Naive thymus-derived CD4-positive, alpha-beta T cell (primary cell): ENCODE measurements at regions not wholly inside any gene's neighbourhood (a gene's known extent, or its start where the extent isn't known, plus 50 kb on each side); places are given as distances from the start of the nearest gene placed in this dataset.

Source experiments
- ATAC-seq: fragments of 150-1000 bp; cut with Tn5 transposase; 2 replicates; pipeline ENCODE4 v1.10.0; 2021; ENCODE audit warnings: mild to moderate bottlenecking, moderate library complexity
- CTCF ChIA-PET: fragments of 350-600 bp; sonication (Branson Sonifier 250); formaldehyde crosslinking; loops from one replicate; lab custom pipeline; 2021; ENCODE audit warnings: antibody characterized with exemption; lab: Charles Lee
- POLR2A ChIA-PET: fragments of 350-600 bp; sonication (Branson Sonifier 250); formaldehyde crosslinking; loops from one replicate; lab custom pipeline; 2021; ENCODE audit warnings: antibody characterized with exemption, inconsistent platforms; lab: Charles Lee
- DNase-seq, 9 donors: peaks; one replicate each; pipeline versions ENCODE4 v3.0.0 to v3.0.0-alpha.2; 2020 to 2022; ENCODE audit warnings: mixed read lengths in 1 of 9
- H3K27ac ChIP-seq: one replicate; pipeline ENCODE4 v1.7.0; 2013; ENCODE audit warnings: mild to moderate bottlenecking, low read depth, low read length, moderate library complexity
- H3K27me3 ChIP-seq, 2 donors: one replicate each; pipeline ENCODE4 v1.7.0; 2013; ENCODE audit warnings: low read length in 2 of 2, mild to moderate bottlenecking in 2 of 2, moderate library complexity in 2 of 2; ENCODE audit not compliant: control insufficient read depth in 2 of 2, insufficient read depth in 2 of 2
- H3K36me3 ChIP-seq, 3 experiments: 1 replicate in 2 of 3; 2 replicates in 1 of 3; pipeline ENCODE4 v1.7.0; 2013; ENCODE audit warnings: low read length in 3 of 3, mild to moderate bottlenecking in 3 of 3, moderate library complexity in 1 of 3; ENCODE audit not compliant: insufficient read depth in 3 of 3, control insufficient read depth in 2 of 3
- H3K4me1 ChIP-seq, 2 donors: one replicate each; pipeline ENCODE4 v1.7.0; 2013; ENCODE audit warnings: low read length in 2 of 2, mild to moderate bottlenecking in 2 of 2, moderate library complexity in 1 of 2; ENCODE audit not compliant: control insufficient read depth in 2 of 2, insufficient read depth in 2 of 2
- H3K4me3 ChIP-seq: 2 replicates; pipeline ENCODE4 v1.7.0; 2013; ENCODE audit warnings: mild to moderate bottlenecking, low read length
- H3K9me3 ChIP-seq, 3 experiments: 1 replicate in 2 of 3; 2 replicates in 1 of 3; pipeline ENCODE4 v1.7.0; 2013; ENCODE audit warnings: low read length in 3 of 3; ENCODE audit not compliant: control insufficient read depth in 2 of 3
- H3K27ac Mint-ChIP-seq, 9 donors: one replicate each; pipeline ENCODE4 v1.8.0; 2020 to 2022; ENCODE audit warnings: mixed read lengths in 9 of 9, mild to moderate bottlenecking in 8 of 9, moderate library complexity in 5 of 9, inconsistent platforms in 2 of 9
- H3K27me3 Mint-ChIP-seq, 5 donors: one replicate each; pipeline ENCODE4 v1.8.0; 2021 to 2022; ENCODE audit warnings: mixed read lengths in 5 of 5, mild to moderate bottlenecking in 1 of 5
- H3K36me3 Mint-ChIP-seq, 5 donors: one replicate each; pipeline ENCODE4 v1.8.0; 2020 to 2022; ENCODE audit warnings: mixed read lengths in 5 of 5, mild to moderate bottlenecking in 3 of 5, inconsistent platforms in 1 of 5
- H3K4me1 Mint-ChIP-seq, 7 donors: one replicate each; pipeline ENCODE4 v1.8.0; 2020 to 2022; ENCODE audit warnings: mixed read lengths in 7 of 7, mild to moderate bottlenecking in 3 of 7, inconsistent platforms in 1 of 7
- H3K4me3 Mint-ChIP-seq, 10 donors: one replicate each; pipeline ENCODE4 v1.8.0; 2020 to 2022; ENCODE audit warnings: mild to moderate bottlenecking in 10 of 10, mixed read lengths in 10 of 10, moderate library complexity in 6 of 10, inconsistent platforms in 2 of 10
- H3K9me3 Mint-ChIP-seq, 11 donors: one replicate each; pipeline ENCODE4 v1.8.0; 2020 to 2022; ENCODE audit warnings: mixed read lengths in 11 of 11, mild to moderate bottlenecking in 4 of 11, inconsistent platforms in 1 of 11, moderate library complexity in 1 of 11
- intact Hi-C, 2 donors: fragments of 100-400 bp; cut with micrococcal nuclease; formaldehyde crosslinking; loops; one replicate each; pipeline ENCODE4 v1.15.1; 2023

- H3K36me3 Mint-ChIP-seq, result no peaks in the 10 kb centered on the region
- H3K27ac Mint-ChIP-seq, result no peak overlapping the region
- DNase-seq (no peak), ATAC-seq (no peak)
- ChIA-PET CTCF (no interaction called here), POLR2A (no interaction called here)
- Histone ChIP-seq H3K4me1 (no peaks in the 10 kb centered on the region), H3K9me3 (no peaks in the 10 kb centered on the region), H3K36me3 (no peaks in the 10 kb centered on the region), H3K27ac (no peak overlapping the region), H3K4me3 (no peak overlapping the region), H3K27me3 (no peaks in the 10 kb centered on the region)
- H3K27me3 Mint-ChIP-seq, result no peaks in the 10 kb centered on the region
- no peak overlapping the region for H3K4me3 Mint-ChIP-seq
- H3K4me1 Mint-ChIP-seq, result peaks cover 0 to 7% (median 3%) of the 10 kb centered on the region in 7 donors
- peaks cover 0 to 4% (median 0%) of the 10 kb centered on the region in 11 donors for H3K9me3 Mint-ChIP-seq
- intact Hi-C loops, result no loop called here
Measured at GRCh38 chr10:81680359-81680758, 194.6 kb upstream of the NRG3 start.

GRCh38 chr10:81688459-81688858, 186.5 kb upstream of the NRG3 start:
- no peaks in the 10 kb centered on the region for H3K27me3 ChIP-seq
- H3K27ac ChIP-seq, result no peak overlapping the region
- ATAC-seq, result no peak
- no peak for DNase-seq
- Mint-ChIP-seq H3K27me3 (no peaks in the 10 kb centered on the region), H3K27ac (no peak overlapping the region), H3K9me3 (peaks cover 0 to 23% (median 0%) of the 10 kb centered on the region in 11 donors), H3K36me3 (no peaks in the 10 kb centered on the region), H3K4me3 (no peak overlapping the region), H3K4me1 (peaks cover 0 to 4% (median 0%) of the 10 kb centered on the region in 7 donors)
- H3K4me3 ChIP-seq, result no peak overlapping the region
- no peaks in the 10 kb centered on the region for H3K9me3 ChIP-seq
- CTCF ChIA-PET, result no interaction called here
- intact Hi-C loops, result no loop called here
- POLR2A ChIA-PET, result no interaction called here
- H3K4me1 ChIP-seq, result no peaks in the 10 kb centered on the region
- no peaks in the 10 kb centered on the region for H3K36me3 ChIP-seq

DNA sequence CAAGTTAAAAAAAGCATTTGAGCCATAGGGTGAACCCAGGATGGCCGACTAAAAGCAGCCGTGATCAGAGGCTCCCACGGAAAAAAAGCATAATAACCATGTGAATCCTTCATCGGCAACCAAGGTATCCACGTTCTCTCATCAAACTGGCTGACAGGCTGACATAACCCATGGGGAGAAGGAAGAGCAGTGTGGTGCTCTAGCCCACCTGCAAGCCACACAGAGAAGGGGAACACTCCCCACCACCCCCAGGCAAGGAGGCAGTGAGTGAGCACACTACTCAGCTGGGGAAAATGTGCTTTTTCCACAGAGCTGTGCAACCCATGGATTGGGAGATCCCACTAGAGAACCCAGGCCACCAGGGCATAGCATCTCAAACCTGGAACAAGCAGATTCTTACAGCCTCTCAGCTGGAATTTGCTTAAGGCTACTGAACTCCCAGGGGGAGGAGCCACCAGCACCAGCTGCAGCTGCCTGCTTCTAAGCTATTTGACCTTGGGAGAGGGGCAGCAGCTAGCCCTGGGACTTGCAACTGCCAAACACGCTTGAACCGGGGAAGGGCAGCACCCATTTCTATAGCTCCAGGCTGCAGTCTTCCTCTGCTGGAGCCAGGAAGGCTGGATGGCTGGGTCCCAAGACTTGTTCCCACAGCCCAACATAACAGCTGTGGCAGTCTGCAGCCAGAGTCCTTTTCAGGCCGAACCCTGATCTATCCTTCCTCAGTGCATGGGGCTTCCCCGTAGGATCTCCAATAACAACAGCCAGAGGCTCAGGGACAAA, 178.2 kb upstream of the NRG3 start:
- peaks cover 0 to 19% (median 0%) of the 10 kb centered on the region in 7 donors for H3K4me1 Mint-ChIP-seq
- no peaks in the 10 kb centered on the region for H3K36me3 ChIP-seq

GRCh38 chr10:81704596-81704995, 170.4 kb upstream of the NRG3 start:
- peaks cover 0 to 10% (median 0%) of the 10 kb centered on the region in 5 donors for H3K27me3 Mint-ChIP-seq
- Histone ChIP-seq H3K36me3 (no peaks in the 10 kb centered on the region), H3K4me1 (no peaks in the 10 kb centered on the region), H3K27me3 (no peaks in the 10 kb centered on the region), H3K9me3 (no peaks in the 10 kb centered on the region), H3K27ac (no peak overlapping the region), H3K4me3 (no peak overlapping the region)
- ChIA-PET CTCF (no interaction called here), POLR2A (no interaction called here)
- H3K4me1 Mint-ChIP-seq, result peaks cover 2 to 27% (median 9%) of the 10 kb centered on the region in 7 donors
- intact Hi-C loops, result no loop called here
- H3K36me3 Mint-ChIP-seq, result peaks cover 0 to 3% (median 0%) of the 10 kb centered on the region in 5 donors
- no peak overlapping the region for H3K4me3 Mint-ChIP-seq
- peaks cover 0 to 13% (median 6%) of the 10 kb centered on the region in 11 donors for H3K9me3 Mint-ChIP-seq
- H3K27ac Mint-ChIP-seq, result no peak overlapping the region
- no peak for DNase-seq
- no peak for ATAC-seq

More for the DNA sequence above, 178.2 kb upstream of the NRG3 start:
- ChIA-PET POLR2A (no interaction called here), CTCF (no interaction called here)
- Mint-ChIP-seq H3K27ac (no peak overlapping the region), H3K36me3 (peaks cover 0 to 10% (median 3%) of the 10 kb centered on the region in 5 donors), H3K4me3 (no peak overlapping the region), H3K9me3 (peaks cover 5 to 37% (median 16%) of the 10 kb centered on the region in 11 donors), H3K27me3 (no peaks in the 10 kb centered on the region)
- Histone ChIP-seq H3K4me3 (no peak overlapping the region), H3K4me1 (no peaks in the 10 kb centered on the region), H3K9me3 (no peaks in the 10 kb centered on the region), H3K27me3 (no peaks in the 10 kb centered on the region), H3K27ac (no peak overlapping the region)
- intact Hi-C loops, result no loop called here
- ATAC-seq, result no peak
- DNase-seq, result no peak

DNA sequence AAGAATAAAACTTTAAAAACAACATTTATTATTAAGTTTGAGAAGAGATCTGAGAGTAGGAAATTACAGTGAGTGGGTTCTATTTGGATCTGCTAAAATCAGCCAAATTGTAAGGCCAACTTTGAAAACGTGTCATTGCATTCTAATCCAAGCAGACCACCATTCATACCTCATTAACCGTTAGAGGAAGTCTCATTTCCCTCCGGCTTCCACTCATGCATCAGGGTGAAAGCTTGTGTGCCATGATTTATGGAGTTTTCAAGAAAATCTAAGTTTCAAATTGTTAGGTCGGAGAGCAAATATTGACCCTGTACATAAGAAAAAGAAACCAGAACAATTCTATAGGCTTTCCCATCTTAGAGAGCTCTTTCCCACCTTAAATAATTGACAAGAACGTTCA, 166.6 kb upstream of the NRG3 start:
- Histone ChIP-seq H3K4me3 (no peak overlapping the region), H3K9me3 (no peaks in the 10 kb centered on the region), H3K4me1 (no peaks in the 10 kb centered on the region), H3K36me3 (no peaks in the 10 kb centered on the region), H3K27me3 (no peaks in the 10 kb centered on the region), H3K27ac (no peak overlapping the region)
- Mint-ChIP-seq H3K36me3 (no peaks in the 10 kb centered on the region), H3K4me1 (peaks cover 2 to 12% (median 9%) of the 10 kb centered on the region in 7 donors), H3K27me3 (peaks cover 0 to 10% (median 0%) of the 10 kb centered on the region in 5 donors), H3K27ac (no peak overlapping the region), H3K4me3 (peak overlapping the region in 5 of 10 donors; percentile 3 to 38 (median 12)), H3K9me3 (peaks cover 0 to 7% (median 0%) of the 10 kb centered on the region in 11 donors)
- ChIA-PET POLR2A (no interaction called here), CTCF (interaction anchor here (1.1 kb wide), 1 partner anchor 13 kb away, joined by 3 read pairs; no protein-coding TSS in a partner anchor)
- intact Hi-C loops, result no loop called here
- ATAC-seq (no peak), DNase-seq (no peak)

GRCh38 chr10:81708929-81709328, 166.1 kb upstream of the NRG3 start:
- intact Hi-C loops, result no loop called here
- H3K27ac Mint-ChIP-seq, result no peak overlapping the region
- ATAC-seq (no peak), DNase-seq (no peak)
- POLR2A ChIA-PET, result no interaction called here
- Histone ChIP-seq H3K9me3 (no peaks in the 10 kb centered on the region), H3K27me3 (no peaks in the 10 kb centered on the region), H3K4me1 (no peaks in the 10 kb centered on the region), H3K36me3 (no peaks in the 10 kb centered on the region), H3K27ac (no peak overlapping the region), H3K4me3 (no peak overlapping the region)
- peaks cover 2 to 12% (median 9%) of the 10 kb centered on the region in 7 donors for H3K4me1 Mint-ChIP-seq
- CTCF ChIA-PET, result interaction anchor here (1.1 kb wide), 1 partner anchor 12 kb away, joined by 3 read pairs; no protein-coding TSS in a partner anchor
- peaks cover 0 to 7% (median 0%) of the 10 kb centered on the region in 11 donors for H3K9me3 Mint-ChIP-seq
- peak overlapping the region in 3 of 10 donors; percentile 11 to 20 (median 12) for H3K4me3 Mint-ChIP-seq
- no peaks in the 10 kb centered on the region for H3K36me3 Mint-ChIP-seq
- peaks cover 0 to 10% (median 0%) of the 10 kb centered on the region in 5 donors for H3K27me3 Mint-ChIP-seq
